AG04449 (cell line): ENCODE measurements at regions not wholly inside any gene's neighbourhood (a gene's known extent, or its start where the extent isn't known, plus 50 kb on each side); places are given as distances from the start of the nearest gene placed in this dataset.
"Not testable (repeated sequence)": the region's sequence is repeated elsewhere in the genome, so short reads cannot be mapped to it uniquely, and the experiment has no call there.

ENCODE experiments used
- CTCF ChIA-PET: fragments of 350-600 bp; formaldehyde crosslinking; extraction: SDS; loops from one replicate; lab custom pipeline; 2021; ENCODE audit warnings: antibody characterized with exemption; lab: Yijun Ruan, JAX
- POLR2A ChIA-PET: fragments of 400-600, 350-600 bp; formaldehyde crosslinking; extraction: SDS; loops from one replicate; lab custom pipeline; 2020; ENCODE audit warnings: antibody characterized with exemption, inconsistent platforms; lab: Yijun Ruan, JAX
- DNase-seq: peaks from one replicate; pipeline ENCODE4 v3.0.0-alpha.2; 2010; ENCODE audit warnings: low read depth, low spot score
- H3K4me3 ChIP-seq: 2 replicates; pipeline ENCODE4 v1.5.1; 2011; ENCODE audit warnings: low read depth, mild to moderate bottlenecking, control low read depth, low read length
- CTCF ChIP-seq: IDR thresholded peaks from one replicate; pipeline ENCODE4 v1.5.1; 2011; ENCODE audit warnings: mild to moderate bottlenecking, moderate library complexity, low read length, control low read depth, inconsistent platforms; ENCODE audit not compliant: insufficient read depth; ENCODE audit errors: missing control alignments

DNA sequence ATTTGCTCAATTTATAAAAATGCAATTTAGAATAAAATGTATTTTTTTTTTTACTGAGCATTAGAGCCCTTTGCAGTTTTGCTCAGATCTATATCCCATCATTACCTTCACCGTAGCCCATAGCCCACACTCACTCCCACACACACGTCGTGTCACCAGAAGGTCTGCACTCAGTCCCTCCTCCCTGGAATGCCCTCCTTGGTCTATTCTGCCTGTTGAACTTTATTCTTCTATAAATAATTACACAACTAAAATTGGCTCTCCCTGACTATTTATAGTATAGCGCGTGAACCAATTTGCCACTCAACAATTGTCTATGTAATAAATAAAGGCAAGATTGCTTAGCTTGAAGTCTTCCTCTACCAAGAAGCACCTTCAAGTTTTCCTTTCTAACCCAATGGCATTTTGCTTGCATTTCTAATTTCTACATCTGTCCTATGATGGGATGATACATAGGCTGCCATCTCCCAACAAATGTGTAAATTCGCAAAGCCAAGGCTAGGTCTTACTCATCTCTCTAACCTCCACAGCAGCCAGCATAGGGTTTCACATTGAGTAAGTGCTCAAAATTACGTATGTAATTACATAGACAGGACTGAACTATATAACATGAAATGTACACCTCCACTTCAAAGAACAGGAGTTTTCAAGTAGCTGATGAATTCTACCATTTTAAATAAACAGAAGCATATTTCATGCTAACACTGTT is 172.0 kb upstream of the HES1 start:
- POLR2A ChIA-PET, result no interaction called here

DNA sequence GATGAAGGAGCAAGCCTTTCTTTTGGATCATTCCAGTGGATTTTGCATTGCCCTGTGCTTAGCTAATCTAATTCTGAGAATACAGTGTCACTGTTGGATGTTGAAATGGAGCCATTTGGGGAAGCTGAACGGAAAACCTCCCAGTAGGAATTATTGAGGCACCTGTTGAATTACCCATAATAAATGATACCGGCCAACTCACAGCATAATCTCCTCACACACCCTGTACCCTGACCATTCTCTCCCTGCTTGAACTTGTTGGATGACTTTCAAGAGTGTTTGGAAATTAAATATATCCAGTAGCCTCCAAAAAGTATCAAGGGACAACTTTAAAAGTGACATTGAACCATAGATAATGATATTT is 171.4 kb upstream of the HES1 start:
- TF ChIP-seq CTCF, result no peak
- CTCF ChIA-PET, result no interaction called here
- no peak overlapping the region for H3K4me3 ChIP-seq
- POLR2A ChIA-PET, result no interaction called here
- DNase-seq, result no peak

More for the DNA sequence above, 172.0 kb upstream of the HES1 start:
- TF ChIP-seq CTCF, result no peak
- CTCF ChIA-PET, result no interaction called here
- no peak overlapping the region for H3K4me3 ChIP-seq
- DNase-seq, result no peak

DNA sequence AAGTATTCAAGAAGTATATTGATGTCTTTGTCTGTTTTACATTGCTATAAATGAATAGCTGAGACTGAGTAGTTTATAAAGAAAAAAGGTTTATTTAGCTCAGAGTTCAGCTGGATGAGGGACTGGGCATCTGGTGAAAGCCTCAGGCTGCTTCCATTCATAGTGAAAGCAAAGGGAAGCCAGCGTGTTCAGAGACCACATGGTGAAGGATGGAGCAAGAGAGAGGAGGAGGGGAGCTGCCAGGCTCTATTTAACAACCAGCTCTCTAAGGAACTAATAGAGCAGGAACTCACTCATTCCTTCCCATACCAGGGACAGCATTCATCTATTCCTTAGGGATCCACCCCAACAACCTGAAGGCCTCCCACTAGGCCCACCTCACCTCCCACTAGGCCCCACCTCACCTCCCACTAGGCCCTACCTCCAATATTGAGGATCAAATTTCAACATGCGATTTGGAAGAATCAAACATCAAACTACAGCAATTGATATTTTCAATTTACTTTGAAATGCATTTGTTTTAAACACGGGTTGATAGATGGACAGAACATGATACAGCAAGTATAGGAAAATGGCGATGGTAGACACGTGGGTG is 167.5 kb upstream of the HES1 start:
- no peak for DNase-seq
- no peak overlapping the region for H3K4me3 ChIP-seq
- ChIA-PET POLR2A (no interaction called here), CTCF (interaction anchor here (1.6 kb wide), 1 partner anchor 7 kb away, joined by 6 read pairs; no protein-coding TSS in a partner anchor)
- no peak for TF ChIP-seq CTCF

DNA sequence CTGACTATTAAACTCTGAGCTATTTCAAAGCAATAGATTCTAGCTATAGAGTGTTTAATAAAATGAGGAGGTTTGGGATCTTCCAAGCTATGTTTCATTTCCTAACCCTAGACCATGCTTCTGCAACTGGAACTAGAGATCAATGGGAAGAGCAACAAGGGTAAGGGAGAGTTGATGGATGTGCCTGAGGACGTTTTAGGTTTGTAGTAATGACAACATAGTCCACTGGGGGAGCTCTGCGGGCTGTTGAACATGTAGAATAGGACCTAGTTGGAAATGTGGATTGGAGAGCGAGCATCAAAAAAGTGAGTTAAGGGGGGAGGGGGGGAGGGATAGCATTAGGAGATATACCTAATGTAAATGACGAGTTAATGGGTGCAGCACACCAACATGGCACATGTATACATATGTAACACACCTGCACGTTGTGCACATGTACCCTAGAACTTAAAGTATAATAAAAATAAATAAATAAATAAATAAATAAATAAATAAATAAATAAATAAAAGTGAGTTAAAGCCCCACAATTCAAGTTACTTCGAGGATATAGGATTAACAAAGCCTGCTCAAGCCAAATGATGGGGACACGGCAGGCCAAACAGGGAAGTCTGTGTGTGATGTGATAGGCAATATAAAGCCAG is 165.7 kb upstream of the HES1 start:
- POLR2A ChIA-PET, H3K4me3 ChIP-seq, DNase-seq: not testable (repeated sequence)
- CTCF ChIA-PET, result interaction anchor here (0.9 to 3.2 kb wide), 7 partner anchors 9 to 345 kb away, joined by 3 to 13 read pairs (median 4); no protein-coding TSS in a partner anchor
- TF ChIP-seq CTCF, result peak; percentile 58

DNA sequence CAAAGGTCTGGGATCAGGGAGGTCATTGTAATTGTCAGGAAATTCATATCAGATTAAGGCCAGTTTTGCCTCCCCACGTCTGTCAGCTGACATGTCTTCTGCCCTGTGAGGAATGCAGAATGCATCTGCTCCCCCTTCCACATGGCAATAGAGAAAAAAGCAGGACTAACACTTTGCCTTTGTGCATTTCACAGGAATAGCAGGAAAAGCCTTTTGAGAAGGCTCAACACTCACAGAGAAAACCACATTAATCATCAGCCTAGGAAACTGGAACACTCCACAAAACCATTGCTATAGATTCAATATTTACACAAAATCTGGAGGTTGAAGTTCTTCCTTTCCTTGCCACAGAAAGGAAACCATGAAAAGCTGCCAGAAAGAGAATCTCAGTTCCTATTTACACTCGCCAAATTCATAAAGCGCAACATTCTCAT is 165.2 kb upstream of the HES1 start:
- ChIA-PET POLR2A (no interaction called here), CTCF (interaction anchor here (1.2 to 3.2 kb wide), 4 partner anchors 10 to 345 kb away, joined by 4 to 13 read pairs (median 6); no protein-coding TSS in a partner anchor)
- DNase-seq, result no peak
- TF ChIP-seq CTCF, result no peak
- H3K4me3 ChIP-seq, result no peak overlapping the region

GRCh38 chr3:193971261-193971751 is 164.6 kb upstream of the HES1 start:
- TF ChIP-seq CTCF, result no peak
- POLR2A ChIA-PET, result no interaction called here
- no peak for DNase-seq
- no peak overlapping the region for H3K4me3 ChIP-seq
- CTCF ChIA-PET, result interaction anchor here (1.2 to 3.2 kb wide), 2 partner anchors 10 to 344 kb away, joined by 4 to 13 read pairs; no protein-coding TSS in a partner anchor
